ENCODE measurements at regions not wholly inside any gene's neighbourhood (a gene's known extent, or its start where the extent isn't known, plus 50 kb on each side); places are given as distances from the start of the nearest gene placed in this dataset.
A peak's percentile ranks its signal among the peaks of the same experiment; 100 is the strongest.

DNA sequence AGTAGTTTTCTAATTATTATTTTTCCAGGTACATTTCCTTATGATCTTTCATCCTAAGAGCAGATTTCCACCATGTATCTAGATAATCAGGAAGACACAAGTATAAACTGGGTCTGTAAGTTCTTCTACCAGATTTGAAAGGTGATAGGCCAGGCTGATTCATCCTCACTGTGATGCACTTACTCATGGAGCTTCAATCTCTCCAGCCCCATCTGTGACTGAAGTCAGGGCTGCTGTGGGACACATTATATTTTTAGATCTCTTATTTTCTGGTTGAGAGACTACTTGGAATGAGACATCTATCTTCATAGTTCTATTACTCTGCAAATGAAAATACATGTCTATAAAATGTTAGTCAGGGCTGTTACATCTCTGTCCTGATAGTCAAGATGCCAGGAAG lies 85.5 kb upstream of the SLC25A13 start:
- ATAC-seq = no peak

- ATAC-seq = no peak
These were observed 81.0 kb upstream of the SLC25A13 start for GRCh38 chr7:96402913-96403312.

- no peak for ATAC-seq
These were observed 79.3 kb upstream of the SLC25A13 start for GRCh38 chr7:96401200-96401599.

GRCh38 chr7:96400518-96400917 lies 78.6 kb upstream of the SLC25A13 start:
- ATAC-seq = no peak

- ATAC-seq = no peak
These were observed 78.1 kb upstream of the SLC25A13 start for GRCh38 chr7:96400001-96400400.

GRCh38 chr7:96397936-96398598 lies 76.2 kb upstream of the SLC25A13 start:
- no peak for ATAC-seq

DNA sequence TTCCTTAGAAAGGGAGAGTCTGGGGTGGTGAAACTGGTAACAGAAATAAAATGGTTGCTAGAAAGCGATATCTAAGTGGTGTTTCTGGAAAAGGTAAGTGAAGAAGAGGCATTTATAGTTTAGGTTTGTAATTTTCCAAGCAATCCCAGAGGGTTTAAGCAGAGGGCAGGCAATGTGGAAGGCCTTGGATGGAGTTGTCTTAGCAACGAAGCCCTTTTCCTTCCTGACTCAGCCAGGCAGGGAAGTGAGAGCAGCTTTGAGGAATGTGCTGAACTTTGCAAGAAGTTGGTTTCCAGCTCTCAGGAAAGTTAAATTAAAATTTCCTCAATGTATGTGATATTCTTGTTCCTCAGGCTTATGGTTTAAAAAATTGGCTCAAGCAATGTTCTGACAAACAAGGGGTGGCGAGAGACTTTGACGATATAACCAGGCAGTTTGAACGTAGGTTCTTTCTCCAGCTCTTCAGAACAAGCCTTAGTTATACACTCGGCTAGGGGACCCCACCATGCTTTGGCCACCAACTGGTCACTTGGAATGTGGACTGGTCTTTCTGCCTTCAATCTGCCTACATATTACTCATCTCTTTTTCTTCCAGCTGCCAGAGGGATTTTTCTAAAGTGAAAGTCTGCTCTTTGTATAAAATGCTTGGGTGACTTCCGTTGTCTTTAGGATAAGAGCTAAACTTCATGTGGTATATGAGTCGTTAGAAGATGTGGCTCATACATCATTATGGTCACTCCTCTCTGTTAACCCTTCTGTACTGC lies 66.9 kb upstream of the SLC25A13 start:
- ATAC-seq = no peak

- ATAC-seq = peak; percentile 87
These were observed 66.3 kb upstream of the SLC25A13 start for GRCh38 chr7:96388166-96388565.

GRCh38 chr7:96380111-96380512 lies 58.2 kb upstream of the SLC25A13 start:
- no peak for ATAC-seq

DNA sequence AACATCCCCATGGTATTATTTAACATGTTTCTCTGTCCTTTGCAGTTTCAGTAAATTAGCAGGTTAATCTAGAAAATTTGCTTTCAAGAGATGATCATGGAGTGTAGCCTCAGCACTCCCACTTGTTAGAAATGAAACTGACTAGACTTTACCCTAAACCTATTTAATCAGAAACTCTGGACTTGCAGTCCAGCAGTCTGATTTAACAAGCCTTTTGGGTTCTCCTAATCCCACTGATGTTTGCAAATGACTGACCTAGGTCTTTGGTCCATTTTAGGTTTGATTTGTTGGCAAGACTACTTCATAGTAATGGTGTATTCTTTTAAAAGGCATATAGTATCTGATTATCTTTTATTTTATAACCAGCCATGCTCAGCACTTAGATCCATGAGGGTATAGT lies 55.5 kb upstream of the SLC25A13 start:
- ATAC-seq = no peak
